GM12878 (cell line): ENCODE measurements at regions not wholly inside any gene's neighbourhood (a gene's known extent, or its start where the extent isn't known, plus 50 kb on each side); places are given as distances from the start of the nearest gene placed in this dataset.

ENCODE experiments used
- ATAC-seq: fragments of 200-7000 bp; cut with Tn5 transposase; 3 replicates; pipeline ENCODE4 v1.9.1; 2020; ENCODE audit warnings: mild to moderate bottlenecking, moderate library complexity
- BruUV-seq: library from RNA; stranded (reverse); fragments of 400-500 nt; replicated peaks from 2 replicates; lab custom pipeline; 2021; lab: Mats Ljungman, UMichigan
- CTCF ChIA-PET: fragments of 300-600 bp; sonication (Branson Sonifier 250); formaldehyde crosslinking; extraction: SDS; loops from one replicate; lab custom pipeline; 2021; ENCODE audit warnings: inconsistent platforms; lab: Yijun Ruan, JAX
- POLR2A ChIA-PET: fragments of 350-600 bp; formaldehyde crosslinking; extraction: SDS; loops from one replicate; lab custom pipeline; 2021; ENCODE audit warnings: inconsistent platforms; lab: Charles Lee
- RAD21 ChIA-PET: fragments of 300-600 bp; sonication (Branson Sonifier 250); formaldehyde crosslinking; loops from one replicate; lab custom pipeline; 2023; ENCODE audit warnings: antibody characterized with exemption; ENCODE audit not compliant: unreplicated experiment; lab: Charles Lee
- SMC1A ChIA-PET: fragments of 300-600 bp; sonication (Branson Sonifier 250); formaldehyde crosslinking; loops from one replicate; lab custom pipeline; 2023; ENCODE audit not compliant: unreplicated experiment, uncharacterized antibody; lab: Charles Lee
- DNase-seq: peaks from one replicate; pipeline ENCODE4 v3.0.0-alpha.2; 2011; ENCODE audit warnings: low read depth, low spot score
- FAIRE-seq: peaks from 3 replicates; lab custom pipeline; 2011; peaks lifted over from hg19 to GRCh38; lab: Jason Lieb, UNC
- H2AFZ ChIP-seq: 2 replicates; pipeline ENCODE4 v1.6.0; 2011; ENCODE audit warnings: low read depth, low read length, control low read depth; ENCODE audit not compliant: control insufficient read depth
- H3K27ac ChIP-seq: 2 replicates; pipeline ENCODE4 v1.5.1; 2011; ENCODE audit warnings: control low read depth; ENCODE audit not compliant: control insufficient read depth, insufficient read depth
- H3K27me3 ChIP-seq, 2 experiments: replicated peaks in 1 of 2; 2 replicates each; pipeline versions ENCODE4 v1.6.0 to v1.6.1; 2011; ENCODE audit warnings: low read length in 1 of 2; ENCODE audit not compliant: control insufficient read depth in 2 of 2, insufficient read depth in 2 of 2
- H3K36me3 ChIP-seq, 2 experiments: 2 replicates each; pipeline ENCODE4 v1.5.1; 2011; ENCODE audit warnings: low read length in 1 of 2; ENCODE audit not compliant: control insufficient read depth in 2 of 2, insufficient read depth in 2 of 2
- H3K4me1 ChIP-seq: 2 replicates; pipeline ENCODE4 v1.6.1; 2011; ENCODE audit warnings: mild to moderate bottlenecking, low read length, moderate library complexity, mixed read lengths; ENCODE audit not compliant: control insufficient read depth, insufficient read depth
- H3K4me2 ChIP-seq: 2 replicates; pipeline ENCODE4 v1.6.0; 2011; ENCODE audit warnings: control low read depth; ENCODE audit not compliant: control insufficient read depth, insufficient read depth
- H3K4me3 ChIP-seq: fragments of 200-600 bp; sonication (generic); 2 replicates; pipeline ENCODE4 v1.5.1; 2016
- H3K79me2 ChIP-seq: 2 replicates; pipeline ENCODE4 v1.6.0; 2011; ENCODE audit warnings: low read length; ENCODE audit not compliant: control insufficient read depth, insufficient read depth
- H3K9ac ChIP-seq: 2 replicates; pipeline ENCODE4 v1.8.0; 2011; ENCODE audit warnings: low read length, control low read depth, mixed read lengths; ENCODE audit not compliant: control insufficient read depth, insufficient read depth
- H3K9me3 ChIP-seq: replicated peaks from 3 replicates; pipeline ENCODE4 v1.5.1; 2011; ENCODE audit warnings: mild to moderate bottlenecking, low read length; ENCODE audit not compliant: control insufficient read depth, insufficient read depth
- H4K20me1 ChIP-seq: 2 replicates; pipeline ENCODE4 v1.6.0; 2011; ENCODE audit not compliant: control insufficient read depth, insufficient read depth
- ASH2L ChIP-seq: fragments of 300-600, 200-600 bp; sonication (generic); IDR thresholded peaks from 2 replicates; pipeline ENCODE4 v1.6.1; 2017; ENCODE audit warnings: low read depth, mild to moderate bottlenecking, borderline replicate concordance
- BACH1 ChIP-seq: fragments of 450-650 bp; IDR thresholded peaks from 2 replicates; pipeline ENCODE4 v1.6.1; 2017; ENCODE audit warnings: mild to moderate bottlenecking, borderline replicate concordance
- CHD2 ChIP-seq: IDR thresholded peaks from 2 replicates; pipeline ENCODE4 v1.6.1; 2011; ENCODE audit warnings: low read depth, low read length, improper control_type of control experiment, borderline replicate concordance
- CREM ChIP-seq: IDR thresholded peaks from 2 replicates; pipeline ENCODE4 v1.6.1; 2014; ENCODE audit warnings: antibody characterized with exemption, low read depth
- FOXM1 ChIP-seq: IDR thresholded peaks from 2 replicates; pipeline ENCODE4 v1.6.1; 2012; ENCODE audit warnings: low read depth, mild to moderate bottlenecking, inconsistent platforms, low read length, moderate library complexity
- GABPA ChIP-seq: IDR thresholded peaks from 2 replicates; pipeline ENCODE4 v1.6.1; 2014; ENCODE audit warnings: antibody characterized with exemption, low read depth, mild to moderate bottlenecking, inconsistent platforms
- JUNB ChIP-seq: IDR thresholded peaks from 2 replicates; pipeline ENCODE4 v1.6.1; 2016; ENCODE audit warnings: antibody characterized with exemption, mild to moderate bottlenecking
- NFYA ChIP-seq: IDR thresholded peaks from 2 replicates; pipeline ENCODE4 v1.6.1; 2011; ENCODE audit warnings: low read depth, mild to moderate bottlenecking, low read length, improper control_type of control experiment, borderline replicate concordance
- REST ChIP-seq: IDR thresholded peaks from 2 replicates; pipeline ENCODE4 v1.6.1; 2012; ENCODE audit warnings: mild to moderate bottlenecking, low read depth, low read length
- SMARCA5 ChIP-seq: fragments of 450-650 bp; IDR thresholded peaks from 2 replicates; pipeline ENCODE4 v1.6.1; 2017; ENCODE audit warnings: mild to moderate bottlenecking
- SPI1 ChIP-seq: IDR thresholded peaks from 2 replicates; pipeline ENCODE4 v1.6.1; 2011; ENCODE audit warnings: low read depth, mild to moderate bottlenecking, low read length, moderate library complexity, borderline replicate concordance; ENCODE audit not compliant: insufficient read depth
- SRF ChIP-seq, 2 experiments: IDR thresholded peaks; 2 replicates each; pipeline ENCODE4 v1.6.1; 2011; ENCODE audit warnings: low read depth in 2 of 2, low read length in 2 of 2, mild to moderate bottlenecking in 1 of 2, moderate library complexity in 1 of 2
- SUZ12 ChIP-seq: fragments of 200-600 bp; sonication (generic); IDR thresholded peaks from one replicate; pipeline ENCODE4 v1.6.1; 2018; ENCODE audit warnings: antibody characterized with exemption, mild to moderate bottlenecking; ENCODE audit not compliant: unreplicated experiment
- TBL1XR1 ChIP-seq: IDR thresholded peaks from 2 replicates; pipeline ENCODE4 v1.6.1; 2012; ENCODE audit warnings: low read depth, low read length, improper control_type of control experiment
- TCF7 ChIP-seq: IDR thresholded peaks from 2 replicates; pipeline ENCODE4 v1.6.1; 2014; ENCODE audit warnings: antibody characterized with exemption, borderline replicate concordance
- YBX1 ChIP-seq: fragments of 450-650 bp; IDR thresholded peaks from 2 replicates; pipeline ENCODE4 v1.6.1; 2016; ENCODE audit warnings: antibody characterized with exemption
- ZNF217 ChIP-seq: fragments of 450-650 bp; IDR thresholded peaks from 2 replicates; pipeline ENCODE4 v1.6.1; 2017; ENCODE audit warnings: antibody characterized with exemption, mild to moderate bottlenecking
- ZNF384 ChIP-seq: IDR thresholded peaks from 2 replicates; pipeline ENCODE4 v1.6.1; 2012; ENCODE audit warnings: low read depth, mild to moderate bottlenecking, low read length, improper control_type of control experiment, borderline replicate concordance
- WGBS: methylation state at CpG from one replicate; pipeline ENCODE4 v1.1.6; 2016; ENCODE audit warnings: low lambda C conversion rate; ENCODE audit not compliant: insufficient replicate concordance, insufficient coverage; ENCODE audit errors: missing lambda C conversion rate; 5-methylcytosine and 5-hydroxymethylcytosine counted together
- in situ Hi-C: fragments of 300-500 bp; cut with MboI; formaldehyde crosslinking; loops from 9 replicates; pipeline ENCODE4 v1.14.3; 2018; ENCODE audit warnings: mixed read lengths
- intact Hi-C: fragments of 100-400 bp; cut with micrococcal nuclease; formaldehyde crosslinking; loops from one replicate; pipeline ENCODE4 v1.14.2; 2022; ENCODE audit not compliant: unreplicated experiment

- Histone ChIP-seq H3K79me2 (no peaks in the 10 kb centered on the region), H3K27me3 (no peaks in the 10 kb centered on the region), H2AFZ (no peak overlapping the region), H3K4me2 (no peak overlapping the region), H4K20me1 (no peaks in the 10 kb centered on the region), H3K4me3 (no peak overlapping the region), H3K9me3 (no peaks in the 10 kb centered on the region; the same call in 2 of the 3 replicates), H3K4me1 (no peaks in the 10 kb centered on the region), H3K36me3 (no peaks in the 10 kb centered on the region), H3K27ac (no peak overlapping the region), H3K9ac (no peak overlapping the region)
- FAIRE-seq, result no peak
- intact Hi-C loops (no loop called here), in situ Hi-C loops (no loop called here)
- no peak for TF ChIP-seq SUZ12
- TF ChIP-seq BACH1, result no peak
- TF ChIP-seq ZNF217, result no peak
- no peak for TF ChIP-seq NFYA
- no peak for TF ChIP-seq CHD2
- no peak for TF ChIP-seq TBL1XR1
- TF ChIP-seq JUNB, result no peak
- TF ChIP-seq CREM, result no peak
- TF ChIP-seq SRF (IDR thresholded peaks at IDR 0.05; ENCODE audit: low read depth in 2 of 2, low read length in 2 of 2), result no peak
- no peak for TF ChIP-seq GABPA
- TF ChIP-seq ZNF384, result no peak
- TF ChIP-seq FOXM1, result no peak
- no peak for TF ChIP-seq ASH2L
- no peak for TF ChIP-seq REST
- no peak for TF ChIP-seq YBX1
- TF ChIP-seq SMARCA5, result no peak
- TF ChIP-seq TCF7, result no peak
- TF ChIP-seq SPI1, result no peak
- ChIA-PET RAD21 (no interaction called here), SMC1A (no interaction called here), POLR2A (no interaction called here), CTCF (no interaction called here)
- no TSS peak for BruUV-seq
- DNase-seq, result no peak
- no peak for ATAC-seq
- WGBS, result 22% methylated on average over 19 of the region's 19 CpGs
These were observed 1126.9 kb downstream of the BRD1 start for GRCh38 chr22:48700566-48701295.
